ENCODE measurements at regions not wholly inside any gene's neighbourhood (a gene's known extent, or its start where the extent isn't known, plus 50 kb on each side); places are given as distances from the start of the nearest gene placed in this dataset.

GRCh38 chrX:110985470-110985869, 110.5 kb upstream of the PAK3 start:
- no peak overlapping the region for H3K27ac Mint-ChIP-seq (ENCODE audit: unreplicated experiment)
- CTCF ChIA-PET = no interaction called here
- intact Hi-C loops (cut with micrococcal nuclease; ENCODE audit: unreplicated experiment) = no loop called here

GRCh38 chrX:110983024-110983423, 113.0 kb upstream of the PAK3 start:
- Mint-ChIP-seq H3K27me3 (ENCODE audit: insufficient read depth, unreplicated experiment) (peaks cover 11% of the 10 kb centered on the region), H3K36me3 (ENCODE audit: insufficient read depth, unreplicated experiment) (no peaks in the 10 kb centered on the region), H3K4me3 (ENCODE audit: unreplicated experiment) (no peak overlapping the region), H3K4me1 (ENCODE audit: low read depth, unreplicated experiment) (no peaks in the 10 kb centered on the region), H3K27ac (ENCODE audit: unreplicated experiment) (no peak overlapping the region), H3K9me3 (ENCODE audit: unreplicated experiment) (no peaks in the 10 kb centered on the region)
- CTCF ChIA-PET = no interaction called here
- Histone ChIP-seq H3K9me3 (no peaks in the 10 kb centered on the region), H3K27me3 (replicated peaks; ENCODE audit: control insufficient read depth, insufficient read depth, low read length) (no peaks in the 10 kb centered on the region), H3K4me3 (ENCODE audit: low read depth, low read length) (no peak overlapping the region), H3K36me3 (ENCODE audit: control insufficient read depth, insufficient read depth, low read length) (no peaks in the 10 kb centered on the region), H3K4me1 (no peaks in the 10 kb centered on the region)
- TF ChIP-seq CTCF (IDR thresholded peaks at IDR 0.05; ENCODE audit: insufficient read depth in 1 of 2, low read depth in 1 of 2, low read length in 1 of 2, severe bottlenecking in 1 of 2, unreplicated experiment in 1 of 2) = no peak
- DNase-seq = no peak
- intact Hi-C loops (cut with micrococcal nuclease; ENCODE audit: unreplicated experiment) = no loop called here
- BruUV-seq (replicated peaks) = no TSS peak
- POLR2A ChIA-PET = no interaction called here

More at GRCh38 chrX:110985470-110985869, 110.5 kb upstream of the PAK3 start:
- no peaks in the 10 kb centered on the region for H3K9me3 Mint-ChIP-seq (ENCODE audit: unreplicated experiment)
- H3K27me3 Mint-ChIP-seq (ENCODE audit: insufficient read depth, unreplicated experiment) = peaks cover 11% of the 10 kb centered on the region
- H3K4me3 ChIP-seq (ENCODE audit: low read depth, low read length) = no peak overlapping the region
- H3K9me3 ChIP-seq = no peaks in the 10 kb centered on the region
- H3K4me3 Mint-ChIP-seq (ENCODE audit: unreplicated experiment) = no peak overlapping the region
- no peaks in the 10 kb centered on the region for H3K4me1 ChIP-seq
- BruUV-seq (replicated peaks) = no TSS peak
- H3K36me3 ChIP-seq (ENCODE audit: control insufficient read depth, insufficient read depth, low read length) = no peaks in the 10 kb centered on the region
- H3K27me3 ChIP-seq (replicated peaks; ENCODE audit: control insufficient read depth, insufficient read depth, low read length) = no peaks in the 10 kb centered on the region
- no peaks in the 10 kb centered on the region for H3K36me3 Mint-ChIP-seq (ENCODE audit: insufficient read depth, unreplicated experiment)
- TF ChIP-seq CTCF (IDR thresholded peaks at IDR 0.05; ENCODE audit: insufficient read depth in 1 of 2, low read depth in 1 of 2, low read length in 1 of 2, severe bottlenecking in 1 of 2, unreplicated experiment in 1 of 2) = no peak
- H3K4me1 Mint-ChIP-seq (ENCODE audit: low read depth, unreplicated experiment) = no peaks in the 10 kb centered on the region
- no peak for DNase-seq
- POLR2A ChIA-PET = no interaction called here

- no peak overlapping the region for H3K4me3 Mint-ChIP-seq (ENCODE audit: unreplicated experiment)
- no peak overlapping the region for H3K27ac Mint-ChIP-seq (ENCODE audit: unreplicated experiment)
- peaks cover 6% of the 10 kb centered on the region for H3K36me3 Mint-ChIP-seq (ENCODE audit: insufficient read depth, unreplicated experiment)
- POLR2A ChIA-PET = no interaction called here
- no peak overlapping the region for H3K4me3 ChIP-seq (ENCODE audit: low read depth, low read length)
- H3K27me3 Mint-ChIP-seq (ENCODE audit: insufficient read depth, unreplicated experiment) = no peaks in the 10 kb centered on the region
- CTCF ChIA-PET = no interaction called here
- no peak for TF ChIP-seq CTCF (IDR thresholded peaks at IDR 0.05; ENCODE audit: insufficient read depth in 1 of 2, low read depth in 1 of 2, low read length in 1 of 2, severe bottlenecking in 1 of 2, unreplicated experiment in 1 of 2)
- no peaks in the 10 kb centered on the region for H3K4me1 ChIP-seq
- no peaks in the 10 kb centered on the region for H3K27me3 ChIP-seq (replicated peaks; ENCODE audit: control insufficient read depth, insufficient read depth, low read length)
- H3K4me1 Mint-ChIP-seq (ENCODE audit: low read depth, unreplicated experiment) = no peaks in the 10 kb centered on the region
- DNase-seq = no peak
- H3K9me3 ChIP-seq = no peaks in the 10 kb centered on the region
- intact Hi-C loops (cut with micrococcal nuclease; ENCODE audit: unreplicated experiment) = no loop called here
- no peaks in the 10 kb centered on the region for H3K9me3 Mint-ChIP-seq (ENCODE audit: unreplicated experiment)
- no TSS peak for BruUV-seq (replicated peaks)
- no peaks in the 10 kb centered on the region for H3K36me3 ChIP-seq (ENCODE audit: control insufficient read depth, insufficient read depth, low read length)
Observed at GRCh38 chrX:110966839-110967238, 129.2 kb upstream of the PAK3 start.

All from Caco-2 (cell line).